OCI-LY1 (cell line): ENCODE measurements at regions not wholly inside any gene's neighbourhood (a gene's known extent, or its start where the extent isn't known, plus 50 kb on each side); places are given as distances from the start of the nearest gene placed in this dataset.

Experiments used
- H2AFZ ChIP-seq: fragments of 200-600 bp; sonication (generic), shearing (Covaris generic); 2 replicates; pipeline ENCODE4 v1.6.0; 2014; ENCODE audit warnings: antibody characterized with exemption, mild to moderate bottlenecking, low read length
- H3F3A ChIP-seq: fragments of 200-600 bp; sonication (generic), shearing (Covaris generic); 2 replicates; pipeline ENCODE4 v1.6.0; 2014; ENCODE audit warnings: mild to moderate bottlenecking, antibody characterized with exemption, low read length, moderate library complexity; ENCODE audit not compliant: insufficient read depth
- H3K27ac ChIP-seq: fragments of 200-600 bp; sonication (generic); 2 replicates; pipeline ENCODE4 v1.5.1; 2014; ENCODE audit warnings: low read length, mixed run types, mild to moderate bottlenecking, low read depth; ENCODE audit not compliant: poor library complexity, severe bottlenecking
- H3K27me3 ChIP-seq: fragments of 200-600 bp; sonication (generic); 2 replicates; pipeline ENCODE4 v1.6.0; 2014; ENCODE audit warnings: antibody characterized with exemption, mild to moderate bottlenecking, low read length, moderate library complexity; ENCODE audit not compliant: insufficient read depth
- H3K36me3 ChIP-seq: fragments of 200-600 bp; sonication (generic); 2 replicates; pipeline ENCODE4 v1.6.1; 2014; ENCODE audit warnings: mild to moderate bottlenecking, antibody characterized with exemption, low read length, moderate library complexity, mixed read lengths; ENCODE audit not compliant: insufficient read depth
- H3K4me1 ChIP-seq: fragments of 200-600 bp; sonication (generic); 2 replicates; pipeline ENCODE4 v1.5.1; 2014; ENCODE audit warnings: mild to moderate bottlenecking, low read length, moderate library complexity; ENCODE audit not compliant: insufficient read depth, severe bottlenecking
- H3K4me2 ChIP-seq: fragments of 200-600 bp; sonication (generic), shearing (Covaris generic); 2 replicates; pipeline ENCODE4 v1.6.1; 2014; ENCODE audit warnings: low read length
- H3K4me3 ChIP-seq: fragments of 200-600 bp; sonication (generic); 2 replicates; pipeline ENCODE4 v1.5.1; 2014; ENCODE audit warnings: low read length, low read depth, mild to moderate bottlenecking, mixed read lengths; ENCODE audit not compliant: poor library complexity, severe bottlenecking
- H3K79me2 ChIP-seq: fragments of 200-600 bp; shearing (Covaris generic); 2 replicates; pipeline ENCODE4 v1.6.1; 2016; ENCODE audit warnings: mixed run types, low read length, mixed read lengths; ENCODE audit not compliant: insufficient read depth
- H3K9ac ChIP-seq: fragments of 200-600 bp; sonication (generic), shearing (Covaris generic); 2 replicates; pipeline ENCODE4 v1.6.1; 2014; ENCODE audit warnings: mild to moderate bottlenecking, low read length, mixed read lengths
- H3K9me2 ChIP-seq: fragments of 200-600 bp; sonication (generic), shearing (Covaris generic); 2 replicates; pipeline ENCODE4 v1.6.1; 2014; ENCODE audit warnings: low read depth, mild to moderate bottlenecking, low read length, mixed read lengths
- H3K9me3 ChIP-seq: fragments of 200-600 bp; shearing (Covaris generic); 2 replicates; pipeline ENCODE4 v1.6.1; 2014; ENCODE audit warnings: low read length, mixed read lengths
- H4K20me1 ChIP-seq: fragments of 200-600 bp; sonication (generic), shearing (Covaris generic); 2 replicates; pipeline ENCODE4 v1.6.0; 2016; ENCODE audit warnings: mild to moderate bottlenecking, low read length; ENCODE audit not compliant: insufficient read depth
- EZH2 ChIP-seq: fragments of 200-600 bp; sonication (generic), shearing (Covaris generic); IDR thresholded peaks from 2 replicates; pipeline ENCODE4 v1.8.0; 2017; ENCODE audit warnings: borderline replicate concordance, mixed run types, mild to moderate bottlenecking, antibody characterized with exemption, low read length, moderate library complexity, mixed read lengths
- TF ChIP-seq, protein P1 (sequence below): fragments of 200-600 bp; sonication (generic), shearing (Covaris generic); IDR thresholded peaks from 2 replicates; pipeline ENCODE4 v1.5.1; 2017; ENCODE audit warnings: mild to moderate bottlenecking, antibody characterized with exemption, low read length, moderate library complexity, mixed read lengths

DNA sequence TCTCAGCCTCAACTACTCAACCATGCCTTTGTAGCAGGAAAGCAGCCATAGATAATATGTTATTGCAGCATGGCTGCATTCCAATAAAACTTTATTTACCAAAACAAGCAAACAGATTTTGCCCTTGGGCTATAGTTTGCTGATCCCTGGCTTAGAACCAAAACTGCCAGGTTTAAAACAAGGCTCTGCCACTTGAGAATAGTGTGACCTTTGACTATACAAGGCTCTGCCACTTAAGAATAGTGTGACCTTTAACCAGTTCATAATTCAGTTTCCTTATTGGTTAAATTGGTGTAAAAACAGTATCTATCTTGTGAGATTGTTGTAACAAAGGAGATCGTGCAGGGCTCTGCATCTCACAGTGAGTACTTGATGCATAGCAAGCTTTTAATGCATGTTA, 217.3 kb upstream of the MTNR1B start:
- no peak overlapping the region for H3K4me2 ChIP-seq
- no peaks in the 10 kb centered on the region for H3K9me2 ChIP-seq
- H3K4me3 ChIP-seq, result no peak overlapping the region
- no peaks in the 10 kb centered on the region for H3K36me3 ChIP-seq
- no peak overlapping the region for H3K9ac ChIP-seq
- no peaks in the 10 kb centered on the region for H4K20me1 ChIP-seq
- no peak overlapping the region for H2AFZ ChIP-seq
- H3K4me1 ChIP-seq, result no peaks in the 10 kb centered on the region
- no peaks in the 10 kb centered on the region for H3K9me3 ChIP-seq
- TF ChIP-seq, protein P1, sequence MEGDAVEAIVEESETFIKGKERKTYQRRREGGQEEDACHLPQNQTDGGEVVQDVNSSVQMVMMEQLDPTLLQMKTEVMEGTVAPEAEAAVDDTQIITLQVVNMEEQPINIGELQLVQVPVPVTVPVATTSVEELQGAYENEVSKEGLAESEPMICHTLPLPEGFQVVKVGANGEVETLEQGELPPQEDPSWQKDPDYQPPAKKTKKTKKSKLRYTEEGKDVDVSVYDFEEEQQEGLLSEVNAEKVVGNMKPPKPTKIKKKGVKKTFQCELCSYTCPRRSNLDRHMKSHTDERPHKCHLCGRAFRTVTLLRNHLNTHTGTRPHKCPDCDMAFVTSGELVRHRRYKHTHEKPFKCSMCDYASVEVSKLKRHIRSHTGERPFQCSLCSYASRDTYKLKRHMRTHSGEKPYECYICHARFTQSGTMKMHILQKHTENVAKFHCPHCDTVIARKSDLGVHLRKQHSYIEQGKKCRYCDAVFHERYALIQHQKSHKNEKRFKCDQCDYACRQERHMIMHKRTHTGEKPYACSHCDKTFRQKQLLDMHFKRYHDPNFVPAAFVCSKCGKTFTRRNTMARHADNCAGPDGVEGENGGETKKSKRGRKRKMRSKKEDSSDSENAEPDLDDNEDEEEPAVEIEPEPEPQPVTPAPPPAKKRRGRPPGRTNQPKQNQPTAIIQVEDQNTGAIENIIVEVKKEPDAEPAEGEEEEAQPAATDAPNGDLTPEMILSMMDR, result no peak
- TF ChIP-seq EZH2, result no peak
- no peaks in the 10 kb centered on the region for H3K79me2 ChIP-seq
- no peak overlapping the region for H3K27ac ChIP-seq
- no peaks in the 10 kb centered on the region for H3K27me3 ChIP-seq
- H3F3A ChIP-seq, result no peaks in the 10 kb centered on the region

DNA sequence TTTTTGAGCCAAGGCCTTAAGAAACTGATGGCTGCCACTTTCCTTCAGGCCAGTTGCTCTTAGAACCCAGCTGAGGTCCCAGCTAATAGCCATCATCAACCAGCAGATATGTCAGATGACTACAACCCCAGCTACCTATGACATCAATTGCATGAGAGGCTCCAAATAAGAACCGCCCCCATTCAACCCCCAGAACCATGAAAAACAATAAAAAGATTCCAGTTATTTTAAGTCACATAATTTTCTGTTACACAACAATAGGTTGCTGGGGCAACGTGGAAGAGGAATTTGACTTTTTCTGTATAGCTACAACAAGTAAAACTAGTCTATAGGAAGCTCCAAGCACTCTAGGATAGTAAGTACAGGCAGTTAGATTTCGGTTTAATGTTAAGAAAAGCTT, 216.3 kb upstream of the MTNR1B start:
- H3K4me2 ChIP-seq, result no peak overlapping the region
- H3K4me1 ChIP-seq, result no peaks in the 10 kb centered on the region
- H4K20me1 ChIP-seq, result no peaks in the 10 kb centered on the region
- no peak overlapping the region for H3K27ac ChIP-seq
- no peaks in the 10 kb centered on the region for H3K9me3 ChIP-seq
- H3K9ac ChIP-seq, result no peak overlapping the region
- no peaks in the 10 kb centered on the region for H3F3A ChIP-seq
- no peak overlapping the region for H2AFZ ChIP-seq
- no peaks in the 10 kb centered on the region for H3K27me3 ChIP-seq
- H3K36me3 ChIP-seq, result no peaks in the 10 kb centered on the region
- H3K9me2 ChIP-seq, result no peaks in the 10 kb centered on the region
- no peak for TF ChIP-seq EZH2
- TF ChIP-seq, protein P1, result no peak
- no peaks in the 10 kb centered on the region for H3K79me2 ChIP-seq
- no peak overlapping the region for H3K4me3 ChIP-seq

DNA sequence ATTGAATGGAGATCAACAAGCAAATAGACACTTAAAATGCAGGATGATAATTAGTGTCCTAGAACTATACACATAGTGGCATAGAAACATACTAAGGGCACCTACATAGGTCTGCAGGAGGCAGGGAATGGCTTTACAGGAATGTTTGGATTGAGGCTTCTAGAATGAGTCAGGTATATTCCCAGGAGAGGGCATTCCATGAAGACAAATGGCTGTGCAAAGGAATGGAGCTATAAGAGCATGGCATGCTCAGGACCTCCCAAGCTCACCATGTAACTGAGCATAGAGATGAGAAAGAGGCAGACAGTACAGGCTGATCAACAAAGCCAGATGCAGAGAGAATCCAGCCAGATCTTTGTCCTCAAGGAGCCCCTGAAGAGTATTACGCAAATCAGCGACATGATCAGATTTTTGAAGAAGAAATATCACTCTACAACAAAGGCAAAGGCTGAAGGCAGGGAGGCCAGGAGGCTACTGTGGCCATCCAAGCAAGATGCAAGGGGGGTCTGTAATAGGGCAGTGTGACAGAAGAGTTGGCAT, 211.1 kb upstream of the MTNR1B start:
- Histone ChIP-seq H3K4me3 (no peak overlapping the region), H3K4me2 (no peak overlapping the region), H4K20me1 (no peaks in the 10 kb centered on the region), H2AFZ (no peak overlapping the region), H3K9me3 (no peaks in the 10 kb centered on the region), H3K27ac (no peak overlapping the region), H3K4me1 (no peaks in the 10 kb centered on the region), H3K27me3 (no peaks in the 10 kb centered on the region), H3K9ac (no peak overlapping the region), H3F3A (no peaks in the 10 kb centered on the region), H3K36me3 (no peaks in the 10 kb centered on the region), H3K9me2 (no peaks in the 10 kb centered on the region), H3K79me2 (no peaks in the 10 kb centered on the region)
- TF ChIP-seq, protein P1, result no peak
- no peak for TF ChIP-seq EZH2
